Prostate gland (tissue), 2 donors: ENCODE measurements at regions not wholly inside any gene's neighbourhood (a gene's known extent, or its start where the extent isn't known, plus 50 kb on each side); places are given as distances from the start of the nearest gene placed in this dataset.

Source experiments
- DNase-seq: peaks from one replicate; pipeline ENCODE4 v3.0.0-alpha.2; 2019; ENCODE audit warnings: low spot score
- H3K27ac ChIP-seq, 2 donors: fragments of 200-600 bp; sonication (generic); 2 replicates each; pipeline ENCODE4 v1.5.1; 2017 to 2019
- H3K27me3 ChIP-seq: fragments of 200-600 bp; sonication (generic); replicated peaks from 2 replicates; pipeline ENCODE4 v1.5.1; 2019; ENCODE audit not compliant: insufficient read depth
- H3K36me3 ChIP-seq, 2 donors: fragments of 200-600 bp; sonication (generic); 1 replicate in 1 of 2; 2 replicates in 1 of 2; pipeline versions ENCODE4 v1.5.1 to v1.8.1; 2017 to 2019
- H3K4me1 ChIP-seq: fragments of 200-600 bp; sonication (generic); replicated peaks from 2 replicates; pipeline ENCODE4 v1.5.1; 2019
- H3K4me3 ChIP-seq, 2 donors: fragments of 200-600 bp; sonication (generic); 2 replicates each; pipeline ENCODE4 v1.5.1; 2017 to 2019
- H3K9me3 ChIP-seq: fragments of 200-600 bp; sonication (generic); 2 replicates; pipeline ENCODE4 v1.5.1; 2017
- CTCF ChIP-seq, 4 experiments: fragments of 200-600 bp in 2 of 4; fragments of 450-650 bp in 2 of 4; sonication (generic) in 2 of 4; IDR thresholded peaks; 1 replicate in 3 of 4; 2 replicates in 1 of 4; pipeline ENCODE4 v1.5.1; 2016 to 2019; ENCODE audit warnings: antibody characterized with exemption in 4 of 4, mild to moderate bottlenecking in 2 of 4, moderate library complexity in 2 of 4
- POLR2A ChIP-seq: fragments of 450-650 bp; IDR thresholded peaks from one replicate; pipeline ENCODE4 v1.6.1; 2016; ENCODE audit warnings: antibody characterized with exemption, mild to moderate bottlenecking
- POLR2AphosphoS5 ChIP-seq: sonication (generic); formaldehyde crosslinking; IDR thresholded peaks from one replicate; pipeline ENCODE4 v1.6.1; 2017; ENCODE audit warnings: antibody characterized with exemption
- WGBS: methylation state at CpG from one replicate; pipeline ENCODE4 v1.1.5; 2018; 5-methylcytosine and 5-hydroxymethylcytosine counted together
- intact Hi-C: fragments of 100-400 bp; cut with DNase I; formaldehyde crosslinking; loops from one replicate; pipeline ENCODE4 v1.14.2; 2022

GRCh38 chr9:13606586-13606985 lies 327.1 kb upstream of the MPDZ start:
- no peaks in the 10 kb centered on the region for H3K27me3 ChIP-seq
- WGBS = 12% methylated on average over 5 of the region's 5 CpGs
- no peaks in the 10 kb centered on the region for H3K9me3 ChIP-seq
- intact Hi-C loops = no loop called here
- TF ChIP-seq POLR2AphosphoS5 (no peak), POLR2A (no peak), CTCF (IDR thresholded peaks at IDR 0.05) (no peak)
- H3K4me3 ChIP-seq = no peak overlapping the region
- H3K36me3 ChIP-seq = no peaks in the 10 kb centered on the region
- H3K4me1 ChIP-seq = no peaks in the 10 kb centered on the region
- DNase-seq = no peak
- H3K27ac ChIP-seq = peak overlapping the region in 1 of 2 donors; percentile 38

DNA sequence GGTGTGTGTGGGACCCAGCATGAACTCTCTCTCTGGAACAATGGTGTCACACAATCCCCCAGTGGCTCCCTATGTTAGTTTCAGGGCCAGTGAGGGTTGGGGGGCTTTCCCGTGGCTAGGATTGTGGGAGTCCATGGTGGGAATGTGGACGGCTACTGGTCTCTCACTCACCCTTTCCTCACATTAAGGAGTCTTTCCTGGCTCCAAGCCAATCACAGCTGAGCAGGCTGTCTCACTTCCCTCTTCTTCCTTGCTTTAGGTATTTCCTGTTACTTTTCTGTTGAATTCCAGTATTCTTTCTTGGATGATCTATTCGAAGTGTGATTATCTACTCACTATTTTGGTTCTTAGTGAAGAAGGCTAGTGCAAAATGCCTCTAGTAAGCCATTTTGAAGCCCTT lies 324.4 kb upstream of the MPDZ start:
- H3K4me3 ChIP-seq = no peak overlapping the region
- WGBS = 79% methylated on average over 3 of the region's 3 CpGs
- DNase-seq = no peak
- TF ChIP-seq POLR2AphosphoS5 = no peak
- TF ChIP-seq POLR2A = no peak
- TF ChIP-seq CTCF (IDR thresholded peaks at IDR 0.05) = no peak
- no peaks in the 10 kb centered on the region for H3K36me3 ChIP-seq
- no peaks in the 10 kb centered on the region for H3K27me3 ChIP-seq
- H3K9me3 ChIP-seq = no peaks in the 10 kb centered on the region
- intact Hi-C loops = no loop called here
- H3K4me1 ChIP-seq = no peaks in the 10 kb centered on the region
- H3K27ac ChIP-seq = no peak overlapping the region

GRCh38 chr9:13598738-13599137 lies 319.2 kb upstream of the MPDZ start:
- TF ChIP-seq POLR2AphosphoS5 (no peak), POLR2A (no peak), CTCF (IDR thresholded peaks at IDR 0.05) (no peak)

GRCh38 chr9:13597427-13597826 lies 317.9 kb upstream of the MPDZ start:
- H3K27me3 ChIP-seq = no peaks in the 10 kb centered on the region
- intact Hi-C loops = no loop called here
- WGBS = 88% methylated on average over 5 of the region's 5 CpGs
- no peaks in the 10 kb centered on the region for H3K4me1 ChIP-seq
- no peaks in the 10 kb centered on the region for H3K36me3 ChIP-seq
- H3K9me3 ChIP-seq = no peaks in the 10 kb centered on the region
- no peak overlapping the region for H3K27ac ChIP-seq
- no peak for DNase-seq
- no peak for TF ChIP-seq POLR2AphosphoS5
- TF ChIP-seq CTCF (IDR thresholded peaks at IDR 0.05) = no peak
- TF ChIP-seq POLR2A = no peak
- H3K4me3 ChIP-seq = no peak overlapping the region

More at GRCh38 chr9:13598738-13599137, 319.2 kb upstream of the MPDZ start:
- H3K27ac ChIP-seq = no peak overlapping the region
- H3K27me3 ChIP-seq = no peaks in the 10 kb centered on the region
- H3K4me3 ChIP-seq = no peak overlapping the region
- no peaks in the 10 kb centered on the region for H3K4me1 ChIP-seq
- intact Hi-C loops = no loop called here
- no peaks in the 10 kb centered on the region for H3K36me3 ChIP-seq
- H3K9me3 ChIP-seq = no peaks in the 10 kb centered on the region
- DNase-seq = no peak

DNA sequence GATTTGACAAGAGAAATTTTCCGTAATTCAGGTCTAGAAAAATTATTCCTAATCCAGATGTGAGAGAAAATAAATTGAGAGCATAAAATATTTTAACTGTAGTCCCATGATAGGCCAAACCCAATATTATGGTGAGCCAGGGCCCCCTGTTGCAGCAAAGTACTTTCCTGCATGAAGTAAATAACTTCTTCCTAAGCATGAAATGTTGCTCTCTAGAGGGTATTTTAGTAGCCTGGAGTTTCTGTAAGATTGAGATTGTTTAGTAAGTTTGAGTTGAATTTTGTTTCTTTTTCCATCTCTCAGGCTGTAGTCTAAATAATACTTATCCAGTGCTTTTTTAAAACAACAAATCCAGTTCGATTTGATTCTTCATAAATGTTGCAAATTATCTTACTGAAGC lies 317.5 kb upstream of the MPDZ start:
- intact Hi-C loops = no loop called here
- TF ChIP-seq POLR2AphosphoS5 (no peak), POLR2A (no peak), CTCF (IDR thresholded peaks at IDR 0.05) (no peak)

More for the DNA sequence above, 317.5 kb upstream of the MPDZ start:
- Histone ChIP-seq H3K4me3 (no peak overlapping the region), H3K9me3 (no peaks in the 10 kb centered on the region), H3K4me1 (no peaks in the 10 kb centered on the region), H3K36me3 (no peaks in the 10 kb centered on the region), H3K27me3 (no peaks in the 10 kb centered on the region), H3K27ac (no peak overlapping the region)
- WGBS = 91% methylated on average over 2 of the region's 2 CpGs
- DNase-seq = no peak
